Neural progenitor cell (in vitro differentiated cells): ENCODE measurements at regions not wholly inside any gene's neighbourhood (a gene's known extent, or its start where the extent isn't known, plus 50 kb on each side); places are given as distances from the start of the nearest gene placed in this dataset.

Source experiments
- DNase-seq: peaks from one replicate; pipeline ENCODE4 v3.0.0-alpha.2; 2016; ENCODE audit warnings: low spot score
- H2AFZ ChIP-seq: fragments of 200-600 bp; sonication (generic); replicated peaks from 2 replicates; pipeline ENCODE4 v1.6.1; 2016; ENCODE audit warnings: antibody characterized with exemption
- H3F3A ChIP-seq: fragments of 200-600 bp; sonication (generic); 2 replicates; pipeline ENCODE4 v1.6.1; 2016; ENCODE audit warnings: antibody characterized with exemption, low read depth
- H3K27ac ChIP-seq: fragments of 200-600 bp; sonication (generic); 2 replicates; pipeline ENCODE4 v1.5.1; 2016; ENCODE audit warnings: mild to moderate bottlenecking
- H3K27me3 ChIP-seq: fragments of 200-600 bp; sonication (generic); 2 replicates; pipeline ENCODE4 v1.6.1; 2016; ENCODE audit warnings: mild to moderate bottlenecking, moderate library complexity
- H3K36me3 ChIP-seq: fragments of 200-600 bp; sonication (generic); 2 replicates; pipeline ENCODE4 v1.5.1; 2016
- H3K4me1 ChIP-seq: fragments of 200-600 bp; sonication (generic); 2 replicates; pipeline ENCODE4 v1.6.1; 2016; ENCODE audit warnings: mixed run types
- H3K4me2 ChIP-seq: fragments of 200-600 bp; sonication (generic); 2 replicates; pipeline ENCODE4 v1.6.1; 2016
- H3K4me3 ChIP-seq: fragments of 200-600 bp; sonication (generic); 2 replicates; pipeline ENCODE4 v1.5.1; 2016
- H3K79me2 ChIP-seq: fragments of 200-600 bp; sonication (generic); 2 replicates; pipeline ENCODE4 v1.6.1; 2016; ENCODE audit warnings: low read depth
- H3K9ac ChIP-seq: fragments of 200-600 bp; sonication (generic); 2 replicates; pipeline ENCODE4 v1.6.1; 2016
- H3K9me3 ChIP-seq: fragments of 200-600 bp; sonication (generic); 2 replicates; pipeline ENCODE4 v1.5.1; 2016; ENCODE audit warnings: low read depth
- H4K20me1 ChIP-seq: fragments of 200-600 bp; sonication (generic); 2 replicates; pipeline ENCODE4 v1.6.1; 2016; ENCODE audit warnings: low read depth
- H3K27ac Mint-ChIP-seq: 3 replicates; pipeline ENCODE4 v1.8.0; 2021; ENCODE audit warnings: mixed read lengths
- H3K27me3 Mint-ChIP-seq: 2 replicates; pipeline ENCODE4 v1.8.0; 2022; ENCODE audit warnings: low read depth, mild to moderate bottlenecking, inconsistent platforms, moderate library complexity, mixed read lengths; ENCODE audit not compliant: insufficient read depth
- H3K36me3 Mint-ChIP-seq: 3 replicates; pipeline ENCODE4 v1.8.0; 2021; ENCODE audit warnings: mixed read lengths
- H3K4me1 Mint-ChIP-seq: 3 replicates; pipeline ENCODE4 v1.8.0; 2021; ENCODE audit warnings: mixed read lengths
- H3K4me3 Mint-ChIP-seq: 3 replicates; pipeline ENCODE4 v1.8.0; 2021; ENCODE audit warnings: mild to moderate bottlenecking, moderate library complexity, mixed read lengths
- H3K9me3 Mint-ChIP-seq: 3 replicates; pipeline ENCODE4 v1.8.0; 2020; ENCODE audit warnings: mixed read lengths
- EZH2 ChIP-seq: fragments of 200-600 bp; sonication (generic); IDR thresholded peaks from 2 replicates; pipeline ENCODE4 v1.6.1; 2017; ENCODE audit warnings: antibody characterized with exemption, mild to moderate bottlenecking, moderate library complexity
- EZH2phosphoT487 ChIP-seq: fragments of 200-600 bp; sonication (generic); IDR thresholded peaks from 2 replicates; pipeline ENCODE4 v1.6.1; 2017; ENCODE audit warnings: antibody characterized with exemption
- TF ChIP-seq, protein P1 (sequence below): fragments of 200-600 bp; sonication (generic); IDR thresholded peaks from 2 replicates; pipeline ENCODE4 v1.5.1; 2017; ENCODE audit warnings: antibody characterized with exemption, mild to moderate bottlenecking

DNA sequence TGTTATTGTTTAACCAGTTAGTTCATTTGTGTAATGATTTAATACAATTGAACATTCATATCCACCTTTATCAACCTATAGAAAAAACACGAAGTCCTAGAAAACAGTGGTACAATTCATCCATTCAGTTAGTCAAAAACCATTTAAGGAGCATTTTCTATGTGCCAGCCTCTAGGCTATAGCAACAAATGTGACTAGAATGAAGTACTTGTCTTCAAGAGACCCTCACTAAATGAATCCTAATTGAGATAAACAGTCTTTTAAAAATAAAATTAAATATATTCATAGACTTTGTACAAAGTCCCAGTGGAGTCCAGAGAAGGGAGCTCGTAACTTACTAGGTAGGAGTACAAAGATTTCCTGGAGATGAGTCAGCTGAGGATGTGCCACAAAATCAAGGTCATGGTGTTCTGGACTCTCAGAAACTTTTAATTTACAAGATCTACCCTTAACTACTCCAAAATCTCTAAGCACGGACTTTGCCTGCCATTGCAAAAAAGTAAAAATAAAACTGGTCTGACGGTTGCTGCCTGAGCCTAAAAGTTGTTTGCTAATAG, 430.7 kb upstream of the DCN start:
- H4K20me1 ChIP-seq, result no peaks in the 10 kb centered on the region
- H3K27ac ChIP-seq, result no peak overlapping the region
- Mint-ChIP-seq H3K4me3 (no peak overlapping the region), H3K27ac (no peak overlapping the region), H3K4me1 (peaks cover 16% of the 10 kb centered on the region), H3K36me3 (no peaks in the 10 kb centered on the region), H3K9me3 (no peaks in the 10 kb centered on the region), H3K27me3 (peaks cover 4% of the 10 kb centered on the region)
- DNase-seq, result no peak
- no peak overlapping the region for H3K4me3 ChIP-seq
- no peak overlapping the region for H3K9ac ChIP-seq
- H3K79me2 ChIP-seq, result no peaks in the 10 kb centered on the region
- TF ChIP-seq EZH2 (no peak), EZH2phosphoT487 (no peak)
- TF ChIP-seq, protein P1, sequence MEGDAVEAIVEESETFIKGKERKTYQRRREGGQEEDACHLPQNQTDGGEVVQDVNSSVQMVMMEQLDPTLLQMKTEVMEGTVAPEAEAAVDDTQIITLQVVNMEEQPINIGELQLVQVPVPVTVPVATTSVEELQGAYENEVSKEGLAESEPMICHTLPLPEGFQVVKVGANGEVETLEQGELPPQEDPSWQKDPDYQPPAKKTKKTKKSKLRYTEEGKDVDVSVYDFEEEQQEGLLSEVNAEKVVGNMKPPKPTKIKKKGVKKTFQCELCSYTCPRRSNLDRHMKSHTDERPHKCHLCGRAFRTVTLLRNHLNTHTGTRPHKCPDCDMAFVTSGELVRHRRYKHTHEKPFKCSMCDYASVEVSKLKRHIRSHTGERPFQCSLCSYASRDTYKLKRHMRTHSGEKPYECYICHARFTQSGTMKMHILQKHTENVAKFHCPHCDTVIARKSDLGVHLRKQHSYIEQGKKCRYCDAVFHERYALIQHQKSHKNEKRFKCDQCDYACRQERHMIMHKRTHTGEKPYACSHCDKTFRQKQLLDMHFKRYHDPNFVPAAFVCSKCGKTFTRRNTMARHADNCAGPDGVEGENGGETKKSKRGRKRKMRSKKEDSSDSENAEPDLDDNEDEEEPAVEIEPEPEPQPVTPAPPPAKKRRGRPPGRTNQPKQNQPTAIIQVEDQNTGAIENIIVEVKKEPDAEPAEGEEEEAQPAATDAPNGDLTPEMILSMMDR, result no peak
- no peaks in the 10 kb centered on the region for H3K9me3 ChIP-seq
- no peaks in the 10 kb centered on the region for H3K36me3 ChIP-seq
- H2AFZ ChIP-seq, result no peak overlapping the region
- no peaks in the 10 kb centered on the region for H3K4me1 ChIP-seq
- no peaks in the 10 kb centered on the region for H3F3A ChIP-seq
- no peaks in the 10 kb centered on the region for H3K27me3 ChIP-seq
- H3K4me2 ChIP-seq, result no peak overlapping the region

DNA sequence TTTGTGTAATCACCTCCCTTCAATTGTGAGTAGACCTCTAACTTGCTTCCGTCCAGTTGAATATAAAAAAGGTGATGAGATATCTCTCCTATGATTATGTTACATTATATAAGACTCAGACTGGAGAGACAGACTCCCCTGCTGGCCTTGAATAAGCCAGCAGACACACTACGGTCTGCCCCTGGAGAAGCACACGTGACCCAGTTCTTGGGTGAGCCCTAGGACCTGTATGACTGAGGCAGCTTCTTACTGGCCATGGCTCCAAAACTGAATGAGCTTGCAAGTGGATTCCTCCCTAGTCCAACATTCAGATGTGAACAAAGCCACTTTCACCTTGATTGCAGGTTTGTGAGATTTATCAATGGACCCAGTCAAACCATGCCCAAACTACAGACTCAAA, 427.9 kb upstream of the DCN start:
- Histone ChIP-seq H2AFZ (peak overlapping the region; percentile 8), H3K4me3 (no peak overlapping the region), H3K27ac (no peak overlapping the region), H3K79me2 (no peaks in the 10 kb centered on the region), H4K20me1 (no peaks in the 10 kb centered on the region), H3K4me1 (no peaks in the 10 kb centered on the region), H3K27me3 (no peaks in the 10 kb centered on the region), H3K9ac (no peak overlapping the region), H3F3A (no peaks in the 10 kb centered on the region), H3K4me2 (no peak overlapping the region), H3K36me3 (no peaks in the 10 kb centered on the region), H3K9me3 (no peaks in the 10 kb centered on the region)
- Mint-ChIP-seq H3K4me3 (no peak overlapping the region), H3K36me3 (no peaks in the 10 kb centered on the region), H3K27me3 (peaks cover 4% of the 10 kb centered on the region), H3K27ac (no peak overlapping the region), H3K4me1 (peaks cover 16% of the 10 kb centered on the region), H3K9me3 (no peaks in the 10 kb centered on the region)
- TF ChIP-seq EZH2 (no peak), EZH2phosphoT487 (no peak)
- TF ChIP-seq, protein P1, result no peak
- DNase-seq, result no peak

- H3K4me3 Mint-ChIP-seq, result no peak overlapping the region
Measured at GRCh38 chr12:91609283-91609682, 426.7 kb upstream of the DCN start.

More at GRCh38 chr12:91609283-91609682, 426.7 kb upstream of the DCN start:
- TF ChIP-seq EZH2 (no peak), EZH2phosphoT487 (no peak)
- TF ChIP-seq, protein P1, result no peak
- Histone ChIP-seq H3K4me3 (no peak overlapping the region), H3K9me3 (no peaks in the 10 kb centered on the region), H2AFZ (no peak overlapping the region), H4K20me1 (no peaks in the 10 kb centered on the region), H3K4me2 (no peak overlapping the region), H3K4me1 (no peaks in the 10 kb centered on the region), H3K79me2 (no peaks in the 10 kb centered on the region), H3K27ac (no peak overlapping the region), H3K36me3 (no peaks in the 10 kb centered on the region), H3K9ac (no peak overlapping the region), H3F3A (no peaks in the 10 kb centered on the region), H3K27me3 (no peaks in the 10 kb centered on the region)
- peaks cover 7% of the 10 kb centered on the region for H3K4me1 Mint-ChIP-seq
- H3K27me3 Mint-ChIP-seq, result peaks cover 4% of the 10 kb centered on the region
- H3K36me3 Mint-ChIP-seq, result no peaks in the 10 kb centered on the region
- no peak for DNase-seq
- H3K9me3 Mint-ChIP-seq, result no peaks in the 10 kb centered on the region
- H3K27ac Mint-ChIP-seq, result no peak overlapping the region
